ENCODE measurements at regions not wholly inside any gene's neighbourhood (a gene's known extent, or its start where the extent isn't known, plus 50 kb on each side); places are given as distances from the start of the nearest gene placed in this dataset.

DNA sequence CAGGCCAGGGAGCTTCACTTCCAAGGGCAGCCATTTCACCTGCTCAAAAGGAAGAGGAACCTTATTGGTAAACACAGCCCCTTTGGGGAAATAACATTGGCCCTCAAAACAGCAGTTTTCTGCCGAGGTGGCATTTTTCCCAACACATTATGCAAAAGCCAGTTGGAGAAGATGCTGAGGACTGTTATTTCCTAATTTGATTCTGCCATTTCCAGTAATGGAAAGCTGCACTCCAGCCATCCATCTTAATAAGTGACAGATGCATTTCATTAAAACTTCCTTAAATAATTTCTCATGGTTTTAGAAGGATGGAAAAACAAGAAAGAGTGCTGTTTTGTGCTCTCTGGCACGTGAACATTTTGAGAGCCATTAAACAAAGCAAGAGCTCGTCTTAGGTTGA lies 55.9 kb upstream of the ALK start:
- TF ChIP-seq ZNF430 (CRISPR knock-in tag; IDR thresholded peaks at IDR 0.05) (no peak), CTCF (CRISPR knock-in tag; IDR thresholded peaks at IDR 0.05) (no peak), REST (IDR thresholded peaks at IDR 0.05; ENCODE audit: borderline replicate concordance in 1 of 2, low read depth in 1 of 2, low read length in 2 of 2) (no peak), HOXA7 (CRISPR knock-in tag; IDR thresholded peaks at IDR 0.05) (no peak), NFYB (CRISPR knock-in tag; IDR thresholded peaks at IDR 0.05) (no peak)

Measured in HepG2 (cell line).